ENCODE measurements at regions not wholly inside any gene's neighbourhood (a gene's known extent, or its start where the extent isn't known, plus 50 kb on each side); places are given as distances from the start of the nearest gene placed in this dataset.

GRCh38 chr4:186840771-186841301 lies 117.2 kb upstream of the FAT1 start:
- TF ChIP-seq L3MBTL2 (conservative IDR thresholded peaks at IDR 0.05): no peak
- no peak for TF ChIP-seq TARDBP (IDR thresholded peaks at IDR 0.05)
- no peak for TF ChIP-seq FOXM1 (IDR thresholded peaks at IDR 0.05; ENCODE audit: borderline replicate concordance)
- no peak for TF ChIP-seq HDGF (IDR thresholded peaks at IDR 0.05; ENCODE audit: borderline replicate concordance)
- TF ChIP-seq FOXK2 (IDR thresholded peaks at IDR 0.05): no peak
- TF ChIP-seq ARNT (IDR thresholded peaks at IDR 0.05): no peak
- TF ChIP-seq LEF1 (IDR thresholded peaks at IDR 0.05; ENCODE audit: borderline replicate concordance): no peak
- TF ChIP-seq BHLHE40 (IDR thresholded peaks at IDR 0.05; ENCODE audit: borderline replicate concordance): no peak
- no peak for TF ChIP-seq SUZ12 (IDR thresholded peaks at IDR 0.05)
- no peak for TF ChIP-seq SP1 (IDR thresholded peaks at IDR 0.05)
